Upper lobe of left lung (tissue), 4 donors: ENCODE measurements at regions not wholly inside any gene's neighbourhood (a gene's known extent, or its start where the extent isn't known, plus 50 kb on each side); places are given as distances from the start of the nearest gene placed in this dataset.

ENCODE experiments used
- CTCF ChIP-seq, 6 experiments: fragments of 450-650 bp in 4 of 6; fragments of 200-600 bp in 2 of 6; sonication (generic) in 2 of 6; IDR thresholded peaks; one replicate each; pipeline ENCODE4 v1.5.1; 2016 to 2019; ENCODE audit warnings: antibody characterized with exemption in 6 of 6
- EP300 ChIP-seq, 4 donors: sonication (generic); formaldehyde crosslinking; IDR thresholded peaks; one replicate each; pipeline ENCODE4 v1.5.1; 2017; ENCODE audit warnings: antibody characterized with exemption in 4 of 4, control low read depth in 2 of 4

GRCh38 chr7:90007831-90008230 is 146.4 kb upstream of the STEAP1 start:
- no peak for TF ChIP-seq CTCF (IDR thresholded peaks at IDR 0.05)
- TF ChIP-seq EP300 (IDR thresholded peaks at IDR 0.05), result no peak
